Mammary epithelial cell (primary cell): ENCODE measurements at regions not wholly inside any gene's neighbourhood (a gene's known extent, or its start where the extent isn't known, plus 50 kb on each side); places are given as distances from the start of the nearest gene placed in this dataset.

Experiments
- EZH2 ChIP-seq: IDR thresholded peaks from 2 replicates; pipeline ENCODE4 v1.6.1; 2012; ENCODE audit warnings: low read length, inconsistent platforms, borderline replicate concordance
- TF ChIP-seq, protein P1 (sequence below), 2 donors: IDR thresholded peaks in 1 of 2; conservative IDR thresholded peaks in 1 of 2; 2 replicates each; pipeline ENCODE4 v1.5.1; 2011 to 2012; ENCODE audit warnings: inconsistent platforms in 2 of 2, low read length in 2 of 2, mild to moderate bottlenecking in 2 of 2, control low read depth in 1 of 2, low read depth in 1 of 2; ENCODE audit not compliant: insufficient read depth in 1 of 2; ENCODE audit errors: extremely low read depth in 1 of 2

DNA sequence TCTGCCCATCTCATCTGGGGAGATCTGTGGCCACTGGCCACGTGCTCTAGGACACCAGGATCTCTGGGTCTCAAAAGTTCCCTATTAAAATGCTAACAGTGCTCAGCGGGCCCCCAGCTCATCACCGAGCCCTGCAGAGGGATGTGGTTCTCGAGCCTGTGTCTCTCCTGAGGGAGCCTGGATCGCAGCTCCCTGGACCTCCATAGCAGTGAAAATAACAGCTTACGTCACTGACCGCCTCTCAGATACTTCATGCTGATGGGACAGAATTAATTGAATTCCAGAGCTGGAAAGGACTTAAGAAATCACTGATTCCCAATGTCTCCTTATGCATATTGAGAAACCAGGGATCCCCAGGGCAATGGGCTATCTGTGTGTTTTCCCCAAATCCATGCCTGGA is 90.0 kb downstream of the GALR1 start:
- TF ChIP-seq, protein P1, sequence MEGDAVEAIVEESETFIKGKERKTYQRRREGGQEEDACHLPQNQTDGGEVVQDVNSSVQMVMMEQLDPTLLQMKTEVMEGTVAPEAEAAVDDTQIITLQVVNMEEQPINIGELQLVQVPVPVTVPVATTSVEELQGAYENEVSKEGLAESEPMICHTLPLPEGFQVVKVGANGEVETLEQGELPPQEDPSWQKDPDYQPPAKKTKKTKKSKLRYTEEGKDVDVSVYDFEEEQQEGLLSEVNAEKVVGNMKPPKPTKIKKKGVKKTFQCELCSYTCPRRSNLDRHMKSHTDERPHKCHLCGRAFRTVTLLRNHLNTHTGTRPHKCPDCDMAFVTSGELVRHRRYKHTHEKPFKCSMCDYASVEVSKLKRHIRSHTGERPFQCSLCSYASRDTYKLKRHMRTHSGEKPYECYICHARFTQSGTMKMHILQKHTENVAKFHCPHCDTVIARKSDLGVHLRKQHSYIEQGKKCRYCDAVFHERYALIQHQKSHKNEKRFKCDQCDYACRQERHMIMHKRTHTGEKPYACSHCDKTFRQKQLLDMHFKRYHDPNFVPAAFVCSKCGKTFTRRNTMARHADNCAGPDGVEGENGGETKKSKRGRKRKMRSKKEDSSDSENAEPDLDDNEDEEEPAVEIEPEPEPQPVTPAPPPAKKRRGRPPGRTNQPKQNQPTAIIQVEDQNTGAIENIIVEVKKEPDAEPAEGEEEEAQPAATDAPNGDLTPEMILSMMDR (conservative IDR thresholded peaks at IDR 0.05 in 1 of 2, IDR thresholded peaks at IDR 0.05 in 1 of 2; ENCODE audit: extremely low read depth in 1 of 2, insufficient read depth in 1 of 2, low read depth in 1 of 2, low read length in 2 of 2) = no peak
- no peak for TF ChIP-seq EZH2
